ENCODE measurements at regions not wholly inside any gene's neighbourhood (a gene's known extent, or its start where the extent isn't known, plus 50 kb on each side); places are given as distances from the start of the nearest gene placed in this dataset.

DNA sequence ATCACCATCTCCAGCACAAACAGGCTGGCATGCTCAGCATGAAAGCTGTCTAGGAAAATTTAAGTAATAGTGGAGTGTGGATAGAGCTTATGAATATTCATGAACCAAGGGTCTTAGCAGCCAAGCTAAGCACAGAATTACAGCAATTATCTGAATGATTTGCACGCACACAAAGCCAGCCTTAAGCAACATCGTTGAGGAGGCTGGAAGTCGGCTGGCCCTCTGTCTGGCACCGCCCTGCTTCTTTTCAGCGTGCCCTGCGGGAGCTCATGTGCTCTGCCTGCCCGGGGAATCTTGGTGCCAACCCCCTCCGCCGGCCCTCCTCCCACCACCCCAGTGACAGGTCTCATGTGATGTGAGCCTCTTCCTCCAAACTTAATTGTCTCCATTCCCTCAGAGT is 540.1 kb downstream of the CMPK2 start:
- TF ChIP-seq, protein P1, sequence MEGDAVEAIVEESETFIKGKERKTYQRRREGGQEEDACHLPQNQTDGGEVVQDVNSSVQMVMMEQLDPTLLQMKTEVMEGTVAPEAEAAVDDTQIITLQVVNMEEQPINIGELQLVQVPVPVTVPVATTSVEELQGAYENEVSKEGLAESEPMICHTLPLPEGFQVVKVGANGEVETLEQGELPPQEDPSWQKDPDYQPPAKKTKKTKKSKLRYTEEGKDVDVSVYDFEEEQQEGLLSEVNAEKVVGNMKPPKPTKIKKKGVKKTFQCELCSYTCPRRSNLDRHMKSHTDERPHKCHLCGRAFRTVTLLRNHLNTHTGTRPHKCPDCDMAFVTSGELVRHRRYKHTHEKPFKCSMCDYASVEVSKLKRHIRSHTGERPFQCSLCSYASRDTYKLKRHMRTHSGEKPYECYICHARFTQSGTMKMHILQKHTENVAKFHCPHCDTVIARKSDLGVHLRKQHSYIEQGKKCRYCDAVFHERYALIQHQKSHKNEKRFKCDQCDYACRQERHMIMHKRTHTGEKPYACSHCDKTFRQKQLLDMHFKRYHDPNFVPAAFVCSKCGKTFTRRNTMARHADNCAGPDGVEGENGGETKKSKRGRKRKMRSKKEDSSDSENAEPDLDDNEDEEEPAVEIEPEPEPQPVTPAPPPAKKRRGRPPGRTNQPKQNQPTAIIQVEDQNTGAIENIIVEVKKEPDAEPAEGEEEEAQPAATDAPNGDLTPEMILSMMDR (IDR thresholded peaks at IDR 0.05) = no peak
- TF ChIP-seq EP300 (IDR thresholded peaks at IDR 0.05) = no peak
- no peak for TF ChIP-seq POLR2A (IDR thresholded peaks at IDR 0.05; ENCODE audit: low read depth)
